Gastrocnemius medialis (tissue), 4 donors: ENCODE measurements at regions not wholly inside any gene's neighbourhood (a gene's known extent, or its start where the extent isn't known, plus 50 kb on each side); places are given as distances from the start of the nearest gene placed in this dataset.

ENCODE experiments used
- ATAC-seq, 2 donors: fragments of 150-250 bp; one replicate each; pipeline ENCODE4 v1.9.1; 2016
- DNase-seq, 2 donors: peaks; one replicate each; pipeline ENCODE4 v3.0.0-alpha.2; 2019
- H3K27ac ChIP-seq, 4 donors: fragments of 200-600 bp; sonication (generic); 1 replicate in 1 of 4; 2 replicates in 3 of 4; pipeline ENCODE4 v1.5.1; 2016 to 2018; ENCODE audit warnings: mild to moderate bottlenecking in 2 of 4, moderate library complexity in 1 of 4
- H3K27me3 ChIP-seq, 3 donors: fragments of 200-600 bp; sonication (generic) in 2 of 3; 1 replicate in 1 of 3; 2 replicates in 2 of 3; pipeline versions ENCODE4 v1.5.1 to v1.6.0; 2016 to 2019; ENCODE audit warnings: mild to moderate bottlenecking in 1 of 3, moderate library complexity in 1 of 3
- H3K36me3 ChIP-seq, 2 donors: fragments of 200-600 bp; sonication (generic) in 1 of 2; one replicate each; pipeline ENCODE4 v1.5.1; 2017 to 2018
- H3K4me1 ChIP-seq, 2 donors: fragments of 200-600 bp; sonication (generic) in 1 of 2; one replicate each; pipeline ENCODE4 v1.5.1; 2016 to 2017; ENCODE audit warnings: mild to moderate bottlenecking in 2 of 2
- H3K4me3 ChIP-seq, 4 donors: fragments of 200-600 bp; sonication (generic) in 3 of 4; 1 replicate in 1 of 4; 2 replicates in 3 of 4; pipeline ENCODE4 v1.5.1; 2016 to 2019; ENCODE audit warnings: mild to moderate bottlenecking in 2 of 4
- H3K9me3 ChIP-seq, 3 donors: fragments of 200-600 bp; sonication (generic) in 2 of 3; 1 replicate in 1 of 3; 2 replicates in 2 of 3; pipeline ENCODE4 v1.5.1; 2016 to 2019
- CTCF ChIP-seq, 5 experiments: fragments of 450-650 bp in 3 of 5; fragments of 200-600 bp in 2 of 5; sonication (generic) in 2 of 5; IDR thresholded peaks in 4 of 5; conservative IDR thresholded peaks in 1 of 5; 1 replicate in 4 of 5; 2 replicates in 1 of 5; pipeline ENCODE4 v1.5.1; 2016 to 2019; ENCODE audit warnings: antibody characterized with exemption in 5 of 5, mild to moderate bottlenecking in 3 of 5, moderate library complexity in 3 of 5
- POLR2A ChIP-seq, 2 donors: fragments of 450-650 bp; IDR thresholded peaks; one replicate each; pipeline ENCODE4 v1.6.1; 2017; ENCODE audit warnings: antibody characterized with exemption in 2 of 2, mild to moderate bottlenecking in 2 of 2, moderate library complexity in 2 of 2
- in situ Hi-C, 4 donors: fragments of 200-750 bp; cut with MboI; loops; one replicate each; pipeline versions ENCODE4 v1.15.0 to v1.8.0; 2017; ENCODE audit warnings: low sequenced_read_pairs in 4 of 4
- intact Hi-C: fragments of 100-400 bp; cut with DNase I; formaldehyde crosslinking; loops from one replicate; pipeline ENCODE4 v1.15.1; 2023; ENCODE audit warnings: low total_unique reads

- DNase-seq (no peak), ATAC-seq (no peak)
- in situ Hi-C loops: no loop called here
- no peak overlapping the region for H3K4me3 ChIP-seq
- intact Hi-C loops: no loop called here
- no peaks in the 10 kb centered on the region for H3K27me3 ChIP-seq
- peaks cover 0 to 13% (median 0%) of the 10 kb centered on the region in 3 donors for H3K9me3 ChIP-seq
- H3K27ac ChIP-seq: no peak overlapping the region
- no peak for TF ChIP-seq CTCF (IDR thresholded peaks at IDR 0.05 in 4 of 5, conservative IDR thresholded peaks at IDR 0.05 in 1 of 5)
- no peak for TF ChIP-seq POLR2A (IDR thresholded peaks at IDR 0.05)
- no peaks in the 10 kb centered on the region for H3K4me1 ChIP-seq
- H3K36me3 ChIP-seq: no peaks in the 10 kb centered on the region
These were observed 132.4 kb upstream of the IRX5 start for GRCh38 chr16:54798267-54798666.

- Histone ChIP-seq H3K4me3 (no peak overlapping the region), H3K27me3 (no peaks in the 10 kb centered on the region), H3K27ac (no peak overlapping the region), H3K4me1 (no peaks in the 10 kb centered on the region), H3K36me3 (no peaks in the 10 kb centered on the region), H3K9me3 (peaks cover 0 to 13% (median 0%) of the 10 kb centered on the region in 3 donors)
- intact Hi-C loops (no loop called here), in situ Hi-C loops (no loop called here)
- DNase-seq: no peak
- no peak for TF ChIP-seq POLR2A (IDR thresholded peaks at IDR 0.05)
- TF ChIP-seq CTCF (IDR thresholded peaks at IDR 0.05 in 4 of 5, conservative IDR thresholded peaks at IDR 0.05 in 1 of 5): no peak
- no peak for ATAC-seq
These were observed 134.5 kb upstream of the IRX5 start for GRCh38 chr16:54796211-54796610.

- TF ChIP-seq CTCF (IDR thresholded peaks at IDR 0.05 in 4 of 5, conservative IDR thresholded peaks at IDR 0.05 in 1 of 5) (no peak), POLR2A (IDR thresholded peaks at IDR 0.05) (no peak)
- no peak for ATAC-seq
- DNase-seq: no peak
- Histone ChIP-seq H3K4me1 (no peaks in the 10 kb centered on the region), H3K9me3 (peaks cover 0 to 3% (median under 1%) of the 10 kb centered on the region in 3 donors), H3K27ac (no peak overlapping the region), H3K36me3 (no peaks in the 10 kb centered on the region), H3K27me3 (no peaks in the 10 kb centered on the region), H3K4me3 (no peak overlapping the region)
- intact Hi-C loops (no loop called here), in situ Hi-C loops (no loop called here)
These were observed 137.9 kb upstream of the IRX5 start for GRCh38 chr16:54792811-54793210.

GRCh38 chr16:54787045-54787444 lies 143.6 kb upstream of the IRX5 start:
- Histone ChIP-seq H3K4me3 (no peak overlapping the region), H3K9me3 (peaks cover 0 to 6% (median 0%) of the 10 kb centered on the region in 3 donors), H3K36me3 (no peaks in the 10 kb centered on the region), H3K27ac (no peak overlapping the region), H3K4me1 (no peaks in the 10 kb centered on the region), H3K27me3 (no peaks in the 10 kb centered on the region)
- no peak for TF ChIP-seq POLR2A (IDR thresholded peaks at IDR 0.05)
- no peak for TF ChIP-seq CTCF (IDR thresholded peaks at IDR 0.05 in 4 of 5, conservative IDR thresholded peaks at IDR 0.05 in 1 of 5)
- ATAC-seq (no peak), DNase-seq (no peak)
- intact Hi-C loops: no loop called here
- in situ Hi-C loops: no loop called here

GRCh38 chr16:54783980-54784379 lies 146.7 kb upstream of the IRX5 start:
- Histone ChIP-seq H3K36me3 (no peaks in the 10 kb centered on the region), H3K4me3 (no peak overlapping the region), H3K27ac (no peak overlapping the region), H3K27me3 (no peaks in the 10 kb centered on the region), H3K9me3 (peaks cover 0 to 6% (median 0%) of the 10 kb centered on the region in 3 donors), H3K4me1 (no peaks in the 10 kb centered on the region)
- ATAC-seq: no peak
- intact Hi-C loops: no loop called here
- no peak for DNase-seq
- TF ChIP-seq POLR2A (IDR thresholded peaks at IDR 0.05) (no peak), CTCF (IDR thresholded peaks at IDR 0.05 in 4 of 5, conservative IDR thresholded peaks at IDR 0.05 in 1 of 5) (no peak)
- in situ Hi-C loops: no loop called here
